ENCODE measurements at regions not wholly inside any gene's neighbourhood (a gene's known extent, or its start where the extent isn't known, plus 50 kb on each side); places are given as distances from the start of the nearest gene placed in this dataset.
"Not testable (repeated sequence)": the region's sequence is repeated elsewhere in the genome, so short reads cannot be mapped to it uniquely, and the experiment has no call there.

DNA sequence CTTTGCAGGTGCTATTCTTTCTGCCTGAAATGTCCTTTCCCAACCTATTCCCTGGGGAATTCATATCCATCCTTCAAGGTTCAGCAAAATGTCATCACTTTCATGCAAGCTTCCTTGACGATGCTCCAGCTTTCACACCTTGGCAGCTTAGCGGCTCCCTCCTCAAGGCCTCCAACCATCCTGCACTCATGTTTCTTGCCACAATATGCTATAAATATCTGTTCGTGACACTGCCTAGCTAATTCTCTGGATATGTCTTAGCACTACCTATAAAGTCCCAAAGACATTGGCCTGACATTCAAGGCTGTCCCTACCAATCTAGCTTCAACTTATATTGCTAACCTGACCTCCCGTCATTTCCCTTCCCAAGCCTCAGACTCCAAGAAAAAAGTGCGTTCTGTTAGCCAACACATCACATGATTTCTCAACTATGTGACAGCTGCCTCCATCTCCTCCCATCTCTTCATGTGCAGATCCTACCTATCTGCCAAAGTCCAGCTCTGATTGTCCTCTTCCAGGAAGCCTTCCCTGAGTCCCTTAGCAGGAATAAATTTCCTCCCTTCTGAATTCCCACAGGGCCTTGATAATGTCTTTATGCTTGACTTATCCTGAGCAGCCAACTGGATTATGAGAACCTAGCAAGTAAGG lies 359.9 kb upstream of the F9 start:
- Histone ChIP-seq H3K27me3 (replicated peaks; ENCODE audit: insufficient read depth) (no peaks in the 10 kb centered on the region), H3K9ac (no peak overlapping the region), H3K9me3 (ENCODE audit: low read depth) (no peaks in the 10 kb centered on the region), H3K4me2 (ENCODE audit: unreplicated experiment) (no peak overlapping the region), H3K79me2 (ENCODE audit: insufficient read depth) (no peaks in the 10 kb centered on the region), H3F3A (ENCODE audit: insufficient read depth) (no peaks in the 10 kb centered on the region), H4K20me1 (ENCODE audit: insufficient read depth) (no peaks in the 10 kb centered on the region), H3K9me2 (ENCODE audit: insufficient read depth) (no peaks in the 10 kb centered on the region), H3K4me3 (no peak overlapping the region), H2AFZ (no peak overlapping the region), H3K36me3 (ENCODE audit: low read depth) (no peaks in the 10 kb centered on the region), H3K4me1 (ENCODE audit: insufficient read depth) (no peaks in the 10 kb centered on the region), H3K27ac (no peak overlapping the region)
- 85 to 100% methylated on average over 4 to 5 of the region's 5 CpGs for WGBS, 2 experiments (ENCODE audit: low coverage in 1 of 2, low lambda C conversion rate in 2 of 2, missing lambda C conversion rate in 2 of 2)
- no peak for DNase-seq
- in situ Hi-C loops (cut with MboI) = no loop called here
- TF ChIP-seq EZH2 (IDR thresholded peaks at IDR 0.05; ENCODE audit: insufficient read depth, poor library complexity, severe bottlenecking) (no peak), EZH2phosphoT487 (IDR thresholded peaks at IDR 0.05; ENCODE audit: insufficient read depth, low read depth) (no peak)

DNA sequence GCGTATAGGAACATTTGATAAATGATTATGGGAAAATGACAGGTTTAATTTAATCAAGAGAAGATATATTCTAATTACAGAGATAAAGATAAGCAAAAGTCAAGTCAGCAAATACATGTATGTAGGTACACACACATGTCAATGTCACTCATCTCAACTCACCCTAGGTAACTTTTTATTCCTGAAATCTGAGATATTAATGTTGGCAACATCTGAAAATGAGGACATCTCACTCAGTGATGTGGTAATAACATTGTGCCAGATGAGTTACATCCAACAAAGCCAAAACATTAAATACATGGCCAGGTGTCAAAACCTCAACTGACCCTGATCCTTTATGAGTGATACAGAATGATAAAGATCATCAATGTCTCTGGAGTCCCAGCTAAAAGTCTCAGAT lies 363.3 kb upstream of the F9 start:
- Histone ChIP-seq H3K27me3 (replicated peaks; ENCODE audit: insufficient read depth) (no peaks in the 10 kb centered on the region), H4K20me1 (ENCODE audit: insufficient read depth) (no peaks in the 10 kb centered on the region), H3K4me2 (ENCODE audit: unreplicated experiment) (no peak overlapping the region), H3K79me2 (ENCODE audit: insufficient read depth) (no peaks in the 10 kb centered on the region), H3F3A (ENCODE audit: insufficient read depth) (no peaks in the 10 kb centered on the region), H3K9me2 (ENCODE audit: insufficient read depth) (no peaks in the 10 kb centered on the region), H3K4me1 (ENCODE audit: insufficient read depth) (no peaks in the 10 kb centered on the region), H3K36me3 (ENCODE audit: low read depth) (no peaks in the 10 kb centered on the region), H3K9ac (no peak overlapping the region), H3K27ac (no peak overlapping the region), H3K9me3 (ENCODE audit: low read depth) (no peaks in the 10 kb centered on the region), H3K4me3 (no peak overlapping the region), H2AFZ (no peak overlapping the region)
- DNase-seq = no peak
- in situ Hi-C loops (cut with MboI) = no loop called here
- 81 to 100% methylated on average over 1 of the region's 1 CpG for WGBS, 2 experiments (ENCODE audit: low coverage in 1 of 2, low lambda C conversion rate in 2 of 2, missing lambda C conversion rate in 2 of 2)
- no peak for TF ChIP-seq EZH2 (IDR thresholded peaks at IDR 0.05; ENCODE audit: insufficient read depth, poor library complexity, severe bottlenecking)

DNA sequence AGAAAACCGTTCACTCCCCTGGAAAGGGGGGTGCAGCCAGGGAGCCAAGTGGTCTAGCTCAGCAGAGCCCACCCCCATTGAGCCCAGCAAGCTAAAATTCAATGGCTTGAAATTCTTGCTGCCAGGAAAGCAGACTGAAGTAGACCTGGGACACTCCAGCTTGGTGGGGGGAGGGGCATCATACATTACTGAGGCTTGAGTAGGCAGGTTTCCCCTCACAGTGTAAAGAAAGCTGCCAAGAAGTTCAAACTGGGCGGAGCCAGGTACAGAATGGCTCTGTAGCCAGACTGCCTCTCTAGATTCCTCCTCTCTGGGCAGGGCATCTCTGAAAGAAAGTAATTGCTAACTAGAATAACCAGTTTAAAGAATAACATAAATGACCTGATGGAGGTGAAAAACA lies 372.3 kb upstream of the F9 start:
- no peaks in the 10 kb centered on the region for H3K27me3 ChIP-seq (replicated peaks; ENCODE audit: insufficient read depth)
- no peaks in the 10 kb centered on the region for H3K36me3 ChIP-seq (ENCODE audit: low read depth)
- WGBS, 2 experiments (ENCODE audit: low coverage in 1 of 2, low lambda C conversion rate in 2 of 2, missing lambda C conversion rate in 2 of 2) = 55 to 72% methylated on average over 2 of the region's 2 CpGs
- no peaks in the 10 kb centered on the region for H3K9me2 ChIP-seq (ENCODE audit: insufficient read depth)
- no peak overlapping the region for H3K4me3 ChIP-seq
- no peak overlapping the region for H2AFZ ChIP-seq
- H3K4me2 ChIP-seq (ENCODE audit: unreplicated experiment) = no peak overlapping the region
- no peaks in the 10 kb centered on the region for H3K9me3 ChIP-seq (ENCODE audit: low read depth)
- TF ChIP-seq EZH2phosphoT487 (IDR thresholded peaks at IDR 0.05; ENCODE audit: insufficient read depth, low read depth) = no peak
- TF ChIP-seq EZH2 (IDR thresholded peaks at IDR 0.05; ENCODE audit: insufficient read depth, poor library complexity, severe bottlenecking) = no peak
- DNase-seq = no peak
- no peaks in the 10 kb centered on the region for H3F3A ChIP-seq (ENCODE audit: insufficient read depth)
- H3K9ac ChIP-seq = no peak overlapping the region
- H3K27ac ChIP-seq = no peak overlapping the region
- H3K4me1 ChIP-seq (ENCODE audit: insufficient read depth) = no peaks in the 10 kb centered on the region
- H4K20me1 ChIP-seq (ENCODE audit: insufficient read depth) = no peaks in the 10 kb centered on the region
- H3K79me2 ChIP-seq (ENCODE audit: insufficient read depth) = no peaks in the 10 kb centered on the region
- in situ Hi-C loops (cut with MboI) = no loop called here

DNA sequence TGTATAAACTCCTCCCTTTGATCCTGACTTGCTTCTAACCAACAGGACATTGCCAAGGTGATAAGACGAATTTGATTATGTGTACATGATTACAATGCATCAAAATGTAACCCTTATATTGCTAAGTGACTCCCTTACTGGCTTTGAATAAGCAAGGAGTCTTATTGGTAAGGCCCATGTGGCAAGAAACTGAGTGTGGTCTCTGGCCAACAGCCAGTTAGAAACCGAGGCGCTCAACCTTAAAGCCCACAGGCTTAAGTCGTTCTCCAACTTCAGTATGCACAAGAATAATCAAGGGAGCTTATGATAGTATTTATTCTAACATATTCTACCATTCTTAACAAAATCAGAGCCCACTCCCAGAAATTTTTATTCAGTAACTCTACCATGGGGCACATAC lies 374.2 kb upstream of the F9 start:
- no peak overlapping the region for H3K27ac ChIP-seq
- no peaks in the 10 kb centered on the region for H3K9me3 ChIP-seq (ENCODE audit: low read depth)
- no peaks in the 10 kb centered on the region for H3F3A ChIP-seq (ENCODE audit: insufficient read depth)
- no peak overlapping the region for H3K4me2 ChIP-seq (ENCODE audit: unreplicated experiment)
- WGBS, 2 experiments (ENCODE audit: low coverage in 1 of 2, low lambda C conversion rate in 2 of 2, missing lambda C conversion rate in 2 of 2) = 59 to 68% methylated on average over 4 of the region's 4 CpGs
- H3K27me3 ChIP-seq (replicated peaks; ENCODE audit: insufficient read depth) = no peaks in the 10 kb centered on the region
- no peaks in the 10 kb centered on the region for H3K36me3 ChIP-seq (ENCODE audit: low read depth)
- in situ Hi-C loops (cut with MboI) = no loop called here
- DNase-seq = no peak
- no peaks in the 10 kb centered on the region for H4K20me1 ChIP-seq (ENCODE audit: insufficient read depth)
- no peaks in the 10 kb centered on the region for H3K9me2 ChIP-seq (ENCODE audit: insufficient read depth)
- no peak for TF ChIP-seq EZH2 (IDR thresholded peaks at IDR 0.05; ENCODE audit: insufficient read depth, poor library complexity, severe bottlenecking)
- TF ChIP-seq EZH2phosphoT487 (IDR thresholded peaks at IDR 0.05; ENCODE audit: insufficient read depth, low read depth) = no peak
- H3K4me3 ChIP-seq = no peak overlapping the region
- H3K4me1 ChIP-seq (ENCODE audit: insufficient read depth) = no peaks in the 10 kb centered on the region
- no peak overlapping the region for H3K9ac ChIP-seq
- no peaks in the 10 kb centered on the region for H3K79me2 ChIP-seq (ENCODE audit: insufficient read depth)
- H2AFZ ChIP-seq = no peak overlapping the region

DNA sequence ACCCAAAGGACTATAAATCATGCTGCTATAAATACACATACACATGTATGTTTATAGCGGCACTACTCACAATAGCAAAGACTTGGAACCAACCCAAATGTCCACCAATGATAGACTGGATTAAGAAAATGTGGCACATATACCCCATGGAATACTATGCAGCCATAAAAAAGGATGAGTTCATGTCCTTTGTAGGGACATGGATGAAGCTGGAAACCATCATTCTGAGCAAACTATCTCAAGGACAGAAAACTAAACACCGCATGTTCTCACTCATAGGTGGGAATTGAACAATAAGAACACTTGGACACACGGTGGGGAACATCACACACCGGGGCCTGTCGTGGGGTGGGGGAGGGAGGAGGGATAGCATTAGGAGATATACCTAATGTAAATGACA lies 383.9 kb upstream of the F9 start:
- H3K9me2 ChIP-seq (ENCODE audit: insufficient read depth); H3K4me1 ChIP-seq (ENCODE audit: insufficient read depth); H3F3A ChIP-seq (ENCODE audit: insufficient read depth); H3K27ac ChIP-seq; H3K36me3 ChIP-seq (ENCODE audit: low read depth); H3K9ac ChIP-seq; H3K27me3 ChIP-seq (replicated peaks; ENCODE audit: insufficient read depth); H3K4me3 ChIP-seq; H3K79me2 ChIP-seq (ENCODE audit: insufficient read depth); H3K9me3 ChIP-seq (ENCODE audit: low read depth); DNase-seq; in situ Hi-C loops (cut with MboI); H4K20me1 ChIP-seq (ENCODE audit: insufficient read depth); H3K4me2 ChIP-seq (ENCODE audit: unreplicated experiment); H2AFZ ChIP-seq: not testable (repeated sequence)
- 70 to 93% methylated on average over 1 to 5 of the region's 5 CpGs for WGBS, 2 experiments (ENCODE audit: low coverage in 1 of 2, low lambda C conversion rate in 2 of 2, missing lambda C conversion rate in 2 of 2)
